ENCODE measurements at regions not wholly inside any gene's neighbourhood (a gene's known extent, or its start where the extent isn't known, plus 50 kb on each side); places are given as distances from the start of the nearest gene placed in this dataset.

- FAIRE-seq: no peak
- no peaks in the 10 kb centered on the region for H3K4me1 ChIP-seq (ENCODE audit: control insufficient read depth, extremely low read depth, insufficient read depth, low read length)
Measured at GRCh38 chr1:102586022-102586421, 522.3 kb downstream of the COL11A1 start.

GRCh38 chr1:102580806-102581205 lies 527.5 kb downstream of the COL11A1 start:
- no peaks in the 10 kb centered on the region for H3K9me3 ChIP-seq (ENCODE audit: control insufficient read depth, low read depth, low read length)
- H3K27ac ChIP-seq (ENCODE audit: control insufficient read depth, insufficient read depth, low read length): no peak overlapping the region
- no peak overlapping the region for H2AFZ ChIP-seq (ENCODE audit: control insufficient read depth, low read length)
- H3K9ac ChIP-seq (ENCODE audit: control insufficient read depth, extremely low read depth, insufficient read depth, low read length): no peak overlapping the region
- no peak for TF ChIP-seq EZH2 (IDR thresholded peaks at IDR 0.05; ENCODE audit: low read length)
- TF ChIP-seq, protein P1, sequence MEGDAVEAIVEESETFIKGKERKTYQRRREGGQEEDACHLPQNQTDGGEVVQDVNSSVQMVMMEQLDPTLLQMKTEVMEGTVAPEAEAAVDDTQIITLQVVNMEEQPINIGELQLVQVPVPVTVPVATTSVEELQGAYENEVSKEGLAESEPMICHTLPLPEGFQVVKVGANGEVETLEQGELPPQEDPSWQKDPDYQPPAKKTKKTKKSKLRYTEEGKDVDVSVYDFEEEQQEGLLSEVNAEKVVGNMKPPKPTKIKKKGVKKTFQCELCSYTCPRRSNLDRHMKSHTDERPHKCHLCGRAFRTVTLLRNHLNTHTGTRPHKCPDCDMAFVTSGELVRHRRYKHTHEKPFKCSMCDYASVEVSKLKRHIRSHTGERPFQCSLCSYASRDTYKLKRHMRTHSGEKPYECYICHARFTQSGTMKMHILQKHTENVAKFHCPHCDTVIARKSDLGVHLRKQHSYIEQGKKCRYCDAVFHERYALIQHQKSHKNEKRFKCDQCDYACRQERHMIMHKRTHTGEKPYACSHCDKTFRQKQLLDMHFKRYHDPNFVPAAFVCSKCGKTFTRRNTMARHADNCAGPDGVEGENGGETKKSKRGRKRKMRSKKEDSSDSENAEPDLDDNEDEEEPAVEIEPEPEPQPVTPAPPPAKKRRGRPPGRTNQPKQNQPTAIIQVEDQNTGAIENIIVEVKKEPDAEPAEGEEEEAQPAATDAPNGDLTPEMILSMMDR (optimal IDR thresholded peaks at IDR 0.05 in 1 of 3, IDR thresholded peaks at IDR 0.05 in 1 of 3, conservative IDR thresholded peaks at IDR 0.05 in 1 of 3; ENCODE audit: extremely low read depth in 1 of 3, insufficient read depth in 2 of 3, low read length in 3 of 3): no peak
- no peak for FAIRE-seq
- no peaks in the 10 kb centered on the region for H3K9me1 ChIP-seq (ENCODE audit: control insufficient read depth, extremely low read depth, insufficient read depth, low read length)
- H4K20me1 ChIP-seq (ENCODE audit: control insufficient read depth, extremely low read depth, insufficient read depth, low read length): no peaks in the 10 kb centered on the region
- no peak overlapping the region for H3K4me2 ChIP-seq (ENCODE audit: control insufficient read depth, extremely low read depth, insufficient read depth, low read depth, low read length)
- no peaks in the 10 kb centered on the region for H3K79me2 ChIP-seq (ENCODE audit: control insufficient read depth, insufficient read depth, low read length)
- H3K27me3 ChIP-seq (ENCODE audit: control insufficient read depth, extremely low read depth, insufficient read depth, low read length): no peaks in the 10 kb centered on the region
- H3K4me1 ChIP-seq (ENCODE audit: control insufficient read depth, extremely low read depth, insufficient read depth, low read length): no peaks in the 10 kb centered on the region
- no peaks in the 10 kb centered on the region for H3K36me3 ChIP-seq (ENCODE audit: control insufficient read depth in 2 of 2, extremely low read depth in 1 of 2, insufficient read depth in 2 of 2, low read length in 2 of 2)
- no peak for DNase-seq (ENCODE audit: low read depth, low spot score)
- dilution Hi-C loops (cut with MboI; ENCODE audit: extremely low pct_ligation_motif_present, low sequenced_read_pairs): no loop called here
- no peak overlapping the region for H3K4me3 ChIP-seq (ENCODE audit: control insufficient read depth in 2 of 3, extremely low read depth in 1 of 3, insufficient read depth in 2 of 3, low read depth in 1 of 3, low read length in 3 of 3)

More at GRCh38 chr1:102586022-102586421, 522.3 kb downstream of the COL11A1 start:
- dilution Hi-C loops (cut with MboI; ENCODE audit: extremely low pct_ligation_motif_present, low sequenced_read_pairs): no loop called here
- Histone ChIP-seq H3K9me1 (ENCODE audit: control insufficient read depth, extremely low read depth, insufficient read depth, low read length) (no peaks in the 10 kb centered on the region), H3K27me3 (ENCODE audit: control insufficient read depth, extremely low read depth, insufficient read depth, low read length) (no peaks in the 10 kb centered on the region), H3K4me2 (ENCODE audit: control insufficient read depth, extremely low read depth, insufficient read depth, low read depth, low read length) (no peak overlapping the region), H3K4me3 (ENCODE audit: control insufficient read depth in 2 of 3, extremely low read depth in 1 of 3, insufficient read depth in 2 of 3, low read depth in 1 of 3, low read length in 3 of 3) (no peak overlapping the region), H3K36me3 (ENCODE audit: control insufficient read depth in 2 of 2, extremely low read depth in 1 of 2, insufficient read depth in 2 of 2, low read length in 2 of 2) (no peaks in the 10 kb centered on the region), H3K27ac (ENCODE audit: control insufficient read depth, insufficient read depth, low read length) (no peak overlapping the region), H3K9ac (ENCODE audit: control insufficient read depth, extremely low read depth, insufficient read depth, low read length) (no peak overlapping the region), H3K9me3 (ENCODE audit: control insufficient read depth, low read depth, low read length) (no peaks in the 10 kb centered on the region), H4K20me1 (ENCODE audit: control insufficient read depth, extremely low read depth, insufficient read depth, low read length) (no peaks in the 10 kb centered on the region), H2AFZ (ENCODE audit: control insufficient read depth, low read length) (no peak overlapping the region), H3K79me2 (ENCODE audit: control insufficient read depth, insufficient read depth, low read length) (no peaks in the 10 kb centered on the region)
- DNase-seq (ENCODE audit: low read depth, low spot score): no peak
- TF ChIP-seq EZH2 (IDR thresholded peaks at IDR 0.05; ENCODE audit: low read length): no peak
- TF ChIP-seq, protein P1 (optimal IDR thresholded peaks at IDR 0.05 in 1 of 3, IDR thresholded peaks at IDR 0.05 in 1 of 3, conservative IDR thresholded peaks at IDR 0.05 in 1 of 3; ENCODE audit: extremely low read depth in 1 of 3, insufficient read depth in 2 of 3, low read length in 3 of 3): no peak

Data from keratinocyte (primary cell).